SK-N-SH (cell line): ENCODE measurements at regions not wholly inside any gene's neighbourhood (a gene's known extent, or its start where the extent isn't known, plus 50 kb on each side); places are given as distances from the start of the nearest gene placed in this dataset.

Experiments used
- CTCF ChIA-PET: fragments of 300-600, 350-600 bp; formaldehyde crosslinking; extraction: SDS; loops from one replicate; lab custom pipeline; 2021; lab: Yijun Ruan, JAX
- POLR2A ChIA-PET: fragments of 350-600 bp; sonication (Branson Sonifier 250); formaldehyde crosslinking; extraction: SDS; loops from one replicate; lab custom pipeline; 2020; ENCODE audit warnings: antibody characterized with exemption, inconsistent platforms; lab: Yijun Ruan, JAX
- DNase-seq: peaks from one replicate; pipeline ENCODE4 v3.0.0; 2012
- H2AFZ ChIP-seq: fragments of 200-600 bp; sonication (generic); 2 replicates; pipeline ENCODE4 v1.8.1; 2016; ENCODE audit warnings: antibody characterized with exemption, mild to moderate bottlenecking, low read depth
- H3F3A ChIP-seq: fragments of 200-600 bp; sonication (generic); replicated peaks from 2 replicates; pipeline ENCODE3; 2016; ENCODE audit warnings: antibody characterized with exemption, mild to moderate bottlenecking; ENCODE audit not compliant: insufficient read depth
- H3K27ac ChIP-seq, 2 experiments: fragments of 200-500 bp in 1 of 2; fragments of 200-600 bp in 1 of 2; sonication (Bioruptor generic) in 1 of 2; sonication (generic), shearing (Covaris generic) in 1 of 2; 2 replicates each; pipeline versions ENCODE4 v1.5.1 to v1.6.1; 2014 to 2016; ENCODE audit warnings: low read depth in 2 of 2, inconsistent platforms in 1 of 2, low read length in 1 of 2, mild to moderate bottlenecking in 1 of 2, mixed read lengths in 1 of 2
- H3K27me3 ChIP-seq: fragments of 200-600 bp; sonication (generic), shearing (Covaris generic); 2 replicates; pipeline ENCODE4 v1.6.1; 2016; ENCODE audit warnings: mixed run types; ENCODE audit not compliant: insufficient read depth
- H3K36me3 ChIP-seq, 2 experiments: fragments of 200-500 bp in 1 of 2; fragments of 200-600 bp in 1 of 2; sonication (Bioruptor generic) in 1 of 2; sonication (generic) in 1 of 2; replicated peaks in 1 of 2; 2 replicates each; pipeline versions ENCODE3 to v1.5.1; 2014 to 2016; ENCODE audit warnings: low read length in 1 of 2, mild to moderate bottlenecking in 1 of 2; ENCODE audit not compliant: insufficient read depth in 2 of 2, control insufficient read depth in 1 of 2
- H3K4me1 ChIP-seq, 2 experiments: fragments of 200-500 bp in 1 of 2; fragments of 200-600 bp in 1 of 2; sonication (Bioruptor generic) in 1 of 2; sonication (generic), shearing (Covaris generic) in 1 of 2; 2 replicates each; pipeline versions ENCODE4 v1.5.1 to v1.6.1; 2014 to 2016; ENCODE audit warnings: low read depth in 1 of 2, low read length in 1 of 2, mixed run types in 1 of 2; ENCODE audit not compliant: insufficient read depth in 2 of 2, control insufficient read depth in 1 of 2
- H3K4me2 ChIP-seq: fragments of 200-600 bp; sonication (generic), shearing (Covaris generic); 2 replicates; pipeline ENCODE4 v1.6.1; 2017; ENCODE audit warnings: mixed run types
- H3K4me3 ChIP-seq, 2 experiments: fragments of 200-500 bp in 1 of 2; fragments of 200-600 bp in 1 of 2; sonication (Bioruptor generic) in 1 of 2; sonication (generic), shearing (Covaris generic) in 1 of 2; 2 replicates each; pipeline versions ENCODE4 v1.5.1 to v1.8.1; 2014 to 2016; ENCODE audit warnings: low read depth in 2 of 2, inconsistent platforms in 1 of 2, low read length in 1 of 2, mild to moderate bottlenecking in 1 of 2, mixed read lengths in 1 of 2, moderate library complexity in 1 of 2
- H3K79me2 ChIP-seq: fragments of 200-600 bp; sonication (generic); 2 replicates; pipeline ENCODE4 v1.8.1; 2017; ENCODE audit warnings: mild to moderate bottlenecking; ENCODE audit not compliant: insufficient read depth
- H3K9ac ChIP-seq: fragments of 200-600 bp; sonication (generic); 2 replicates; pipeline ENCODE4 v1.6.1; 2017; ENCODE audit warnings: mixed run types
- H3K9me2 ChIP-seq: fragments of 200-600 bp; sonication (generic); 2 replicates; pipeline ENCODE4 v1.6.1; 2017; ENCODE audit warnings: mixed run types
- H3K9me3 ChIP-seq: fragments of 200-600 bp; sonication (generic); 2 replicates; pipeline ENCODE4 v1.6.1; 2017; ENCODE audit warnings: mixed run types, mild to moderate bottlenecking, moderate library complexity
- H4K20me1 ChIP-seq: fragments of 200-600 bp; sonication (generic); 2 replicates; pipeline ENCODE4 v1.6.1; 2017; ENCODE audit warnings: mild to moderate bottlenecking, mixed run types; ENCODE audit not compliant: insufficient read depth
- CHD2 ChIP-seq: fragments of 150-350 bp; IDR thresholded peaks from 2 replicates; pipeline ENCODE4 v1.6.1; 2018; ENCODE audit warnings: low read length; ENCODE audit not compliant: partially characterized antibody
- CTCF ChIP-seq: fragments of 200-600 bp; sonication (generic); IDR thresholded peaks from 2 replicates; pipeline ENCODE4 v1.6.1; 2017; ENCODE audit warnings: antibody characterized with exemption, mild to moderate bottlenecking, moderate library complexity
- ELF1 ChIP-seq: IDR thresholded peaks from 2 replicates; pipeline ENCODE4 v1.4.0; 2012
- FOXJ3 ChIP-seq: sonication (generic); formaldehyde crosslinking; IDR thresholded peaks from 2 replicates; pipeline ENCODE4 v1.5.1; 2020; ENCODE audit warnings: mild to moderate bottlenecking, missing genetic modification reagents
- FOXM1 ChIP-seq: IDR thresholded peaks from 2 replicates; pipeline ENCODE4 v1.4.0; 2012; ENCODE audit warnings: low read depth, mild to moderate bottlenecking
- GABPA ChIP-seq: IDR thresholded peaks from 2 replicates; pipeline ENCODE4 v1.4.0; 2012; ENCODE audit warnings: low read depth, mild to moderate bottlenecking
- IRF3 ChIP-seq: fragments of 150-350 bp; IDR thresholded peaks from 2 replicates; pipeline ENCODE4 v1.6.1; 2016; ENCODE audit warnings: mild to moderate bottlenecking, low read depth, low read length
- MXI1 ChIP-seq: IDR thresholded peaks from 2 replicates; pipeline ENCODE4 v1.6.1; 2012; ENCODE audit warnings: mild to moderate bottlenecking, low read depth, low read length, improper control_type of control experiment
- NFIC ChIP-seq: IDR thresholded peaks from 2 replicates; pipeline ENCODE4 v1.4.0; 2012; ENCODE audit warnings: borderline replicate concordance
- NRF1 ChIP-seq: IDR thresholded peaks from 2 replicates; pipeline ENCODE4 v1.6.1; 2012; ENCODE audit warnings: low read depth, mild to moderate bottlenecking, low read length
- PBX3 ChIP-seq: IDR thresholded peaks from 2 replicates; pipeline ENCODE4; 2012
- RCOR1 ChIP-seq: fragments of 150-350 bp; IDR thresholded peaks from 2 replicates; pipeline ENCODE4 v1.6.1; 2017; ENCODE audit warnings: antibody characterized with exemption, low read length
- RXRA ChIP-seq: IDR thresholded peaks from 2 replicates; pipeline ENCODE4 v1.4.0; 2012; ENCODE audit warnings: low read depth, mild to moderate bottlenecking, borderline replicate concordance
- SMC3 ChIP-seq: IDR thresholded peaks from 2 replicates; pipeline ENCODE4 v1.6.1; 2012; ENCODE audit warnings: low read depth, low read length, improper control_type of control experiment
- TAF1 ChIP-seq: IDR thresholded peaks from 2 replicates; pipeline ENCODE4 v1.6.1; 2012; ENCODE audit warnings: low read depth, mild to moderate bottlenecking, low read length, moderate library complexity, borderline replicate concordance
- TCF12 ChIP-seq: IDR thresholded peaks from 2 replicates; pipeline ENCODE4 v1.4.0; 2012
- YY1 ChIP-seq: IDR thresholded peaks from 2 replicates; pipeline ENCODE4 v1.4.0; 2012; ENCODE audit warnings: low read depth, mild to moderate bottlenecking
- WGBS: methylation state at CpG from one replicate; pipeline ENCODE4 v1.1.6; 2017; ENCODE audit warnings: low lambda C conversion rate; 5-methylcytosine and 5-hydroxymethylcytosine counted together
- TF ChIP-seq, protein P1 (sequence below): IDR thresholded peaks from 2 replicates; pipeline ENCODE4 v1.4.0; 2012; ENCODE audit warnings: low read depth
- TF ChIP-seq, protein P2 (sequence below): IDR thresholded peaks from 2 replicates; pipeline ENCODE4 v1.6.1; 2012; ENCODE audit warnings: mild to moderate bottlenecking, low read depth, low read length, moderate library complexity

DNA sequence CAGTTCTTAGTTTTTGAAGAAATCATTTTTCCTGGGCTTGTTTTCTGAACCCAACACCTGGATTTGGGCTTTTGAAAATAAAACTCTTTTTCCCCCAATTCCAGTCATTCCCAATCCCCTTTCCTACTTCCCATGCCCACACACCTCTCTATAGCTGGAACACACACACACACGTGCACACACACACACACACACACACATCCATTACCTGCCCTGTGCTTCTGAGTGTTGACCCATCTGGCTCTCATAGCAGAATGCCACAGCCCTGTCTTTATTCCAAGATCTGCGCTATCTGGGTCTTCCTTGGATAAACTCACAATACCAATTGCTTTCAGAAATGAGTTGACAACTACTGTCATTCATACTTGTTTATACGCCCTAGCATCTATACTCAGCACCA lies 54.9 kb upstream of the C4orf54 start:
- Histone ChIP-seq H3K9me2 (no peaks in the 10 kb centered on the region), H3K9ac (no peak overlapping the region), H3K9me3 (no peaks in the 10 kb centered on the region), H3K27ac (no peak overlapping the region), H3K27me3 (no peaks in the 10 kb centered on the region), H4K20me1 (no peaks in the 10 kb centered on the region), H3K4me3 (no peak overlapping the region), H3K4me1 (no peaks in the 10 kb centered on the region), H3F3A (no peaks in the 10 kb centered on the region), H3K4me2 (no peak overlapping the region), H2AFZ (no peak overlapping the region), H3K79me2 (no peaks in the 10 kb centered on the region), H3K36me3 (no peaks in the 10 kb centered on the region)
- DNase-seq = no peak
- CTCF ChIA-PET = interaction anchor here (1.0 kb wide), 1 partner anchor 12 kb away, joined by 3 read pairs; no protein-coding TSS in a partner anchor
- no peak for TF ChIP-seq ELF1
- TF ChIP-seq, protein P1, sequence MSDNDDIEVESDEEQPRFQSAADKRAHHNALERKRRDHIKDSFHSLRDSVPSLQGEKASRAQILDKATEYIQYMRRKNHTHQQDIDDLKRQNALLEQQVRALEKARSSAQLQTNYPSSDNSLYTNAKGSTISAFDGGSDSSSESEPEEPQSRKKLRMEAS = no peak
- no peak for TF ChIP-seq TCF12
- no peak for TF ChIP-seq FOXM1
- no peak for TF ChIP-seq GABPA
- TF ChIP-seq RCOR1 = no peak
- TF ChIP-seq NRF1 = no peak
- TF ChIP-seq PBX3 = no peak
- no peak for TF ChIP-seq NFIC
- TF ChIP-seq CHD2 = no peak
- TF ChIP-seq MXI1 = no peak
- no peak for TF ChIP-seq SMC3
- no peak for TF ChIP-seq RXRA
- no peak for TF ChIP-seq FOXJ3 (CRISPR knock-in tag)
- TF ChIP-seq, protein P2, sequence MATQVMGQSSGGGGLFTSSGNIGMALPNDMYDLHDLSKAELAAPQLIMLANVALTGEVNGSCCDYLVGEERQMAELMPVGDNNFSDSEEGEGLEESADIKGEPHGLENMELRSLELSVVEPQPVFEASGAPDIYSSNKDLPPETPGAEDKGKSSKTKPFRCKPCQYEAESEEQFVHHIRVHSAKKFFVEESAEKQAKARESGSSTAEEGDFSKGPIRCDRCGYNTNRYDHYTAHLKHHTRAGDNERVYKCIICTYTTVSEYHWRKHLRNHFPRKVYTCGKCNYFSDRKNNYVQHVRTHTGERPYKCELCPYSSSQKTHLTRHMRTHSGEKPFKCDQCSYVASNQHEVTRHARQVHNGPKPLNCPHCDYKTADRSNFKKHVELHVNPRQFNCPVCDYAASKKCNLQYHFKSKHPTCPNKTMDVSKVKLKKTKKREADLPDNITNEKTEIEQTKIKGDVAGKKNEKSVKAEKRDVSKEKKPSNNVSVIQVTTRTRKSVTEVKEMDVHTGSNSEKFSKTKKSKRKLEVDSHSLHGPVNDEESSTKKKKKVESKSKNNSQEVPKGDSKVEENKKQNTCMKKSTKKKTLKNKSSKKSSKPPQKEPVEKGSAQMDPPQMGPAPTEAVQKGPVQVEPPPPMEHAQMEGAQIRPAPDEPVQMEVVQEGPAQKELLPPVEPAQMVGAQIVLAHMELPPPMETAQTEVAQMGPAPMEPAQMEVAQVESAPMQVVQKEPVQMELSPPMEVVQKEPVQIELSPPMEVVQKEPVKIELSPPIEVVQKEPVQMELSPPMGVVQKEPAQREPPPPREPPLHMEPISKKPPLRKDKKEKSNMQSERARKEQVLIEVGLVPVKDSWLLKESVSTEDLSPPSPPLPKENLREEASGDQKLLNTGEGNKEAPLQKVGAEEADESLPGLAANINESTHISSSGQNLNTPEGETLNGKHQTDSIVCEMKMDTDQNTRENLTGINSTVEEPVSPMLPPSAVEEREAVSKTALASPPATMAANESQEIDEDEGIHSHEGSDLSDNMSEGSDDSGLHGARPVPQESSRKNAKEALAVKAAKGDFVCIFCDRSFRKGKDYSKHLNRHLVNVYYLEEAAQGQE = no peak
- TF ChIP-seq YY1 = no peak
- TF ChIP-seq TAF1 = no peak
- no peak for TF ChIP-seq CTCF
- TF ChIP-seq IRF3 = no peak
- WGBS = 52% methylated on average over 3 of the region's 3 CpGs
- POLR2A ChIA-PET = no interaction called here
